Nucleus accumbens (tissue), 56 donors: ENCODE measurements at regions not wholly inside any gene's neighbourhood (a gene's known extent, or its start where the extent isn't known, plus 50 kb on each side); places are given as distances from the start of the nearest gene placed in this dataset.
A peak's percentile ranks its signal among the peaks of the same experiment; 100 is the strongest.
"Not testable (repeated sequence)": the region's sequence is repeated elsewhere in the genome, so short reads cannot be mapped to it uniquely, and the experiment has no call there.

ENCODE experiments used
- DNase-seq, 56 donors: peaks; one replicate each; lab custom pipeline; 2025; lab: John Stamatoyannopoulos, UW

- no peak for DNase-seq
These were observed 819.3 kb upstream of the FRG1 start for GRCh38 chr4:189121336-189121735.

GRCh38 chr4:189124149-189124758 lies 816.4 kb upstream of the FRG1 start:
- DNase-seq, result peak in 35 of 56 donors; percentile 1 to 71 (median 13)

- no peak for DNase-seq
These were observed 815.9 kb upstream of the FRG1 start for GRCh38 chr4:189124791-189125190.

GRCh38 chr4:189126040-189126439 lies 814.6 kb upstream of the FRG1 start:
- no peak for DNase-seq

GRCh38 chr4:189128341-189128740 lies 812.3 kb upstream of the FRG1 start:
- no peak for DNase-seq

GRCh38 chr4:189129044-189129694 lies 811.5 kb upstream of the FRG1 start:
- DNase-seq, result no peak

- DNase-seq, result no peak
These were observed 809.6 kb upstream of the FRG1 start for GRCh38 chr4:189131118-189131517.

- DNase-seq, result no peak
These were observed 804.2 kb upstream of the FRG1 start for GRCh38 chr4:189136462-189136861.

- no peak for DNase-seq
These were observed 797.3 kb upstream of the FRG1 start for GRCh38 chr4:189143263-189143952.

- no peak for DNase-seq
These were observed 793.4 kb upstream of the FRG1 start for GRCh38 chr4:189147005-189147929.

- not testable (repeated sequence) for DNase-seq
These were observed 785.6 kb upstream of the FRG1 start for GRCh38 chr4:189155083-189155482.

GRCh38 chr4:189162073-189162789 lies 778.4 kb upstream of the FRG1 start:
- DNase-seq, result no peak

- DNase-seq, result no peak
These were observed 777.8 kb upstream of the FRG1 start for GRCh38 chr4:189162888-189163287.

GRCh38 chr4:189176002-189176401 lies 764.7 kb upstream of the FRG1 start:
- DNase-seq, result no peak

GRCh38 chr4:189177130-189177529 lies 763.5 kb upstream of the FRG1 start:
- DNase-seq, result no peak

- DNase-seq, result no peak
These were observed 762.4 kb upstream of the FRG1 start for GRCh38 chr4:189178125-189178746.

- no peak for DNase-seq
These were observed 754.8 kb upstream of the FRG1 start for GRCh38 chr4:189185810-189186432.

- no peak for DNase-seq
These were observed 753.1 kb upstream of the FRG1 start for GRCh38 chr4:189187531-189188052.

GRCh38 chr4:189198624-189199023 lies 742.0 kb upstream of the FRG1 start:
- no peak for DNase-seq
